GM18498 (cell line): ENCODE measurements at regions not wholly inside any gene's neighbourhood (a gene's known extent, or its start where the extent isn't known, plus 50 kb on each side); places are given as distances from the start of the nearest gene placed in this dataset.
A peak's percentile ranks its signal among the peaks of the same experiment; 100 is the strongest.
"Not testable (repeated sequence)": the region's sequence is repeated elsewhere in the genome, so short reads cannot be mapped to it uniquely, and the experiment has no call there.

ENCODE experiments used
- ATAC-seq: cut with Tn5 transposase; IDR thresholded peaks from one replicate; pipeline ENCODE4 v1.9.1; 2021; ENCODE audit warnings: mild to moderate bottlenecking, moderate library complexity; ENCODE audit not compliant: unreplicated experiment

GRCh38 chr10:114730291-114730690, 72.2 kb upstream of the ABLIM1 start:
- ATAC-seq: no peak

- ATAC-seq: no peak
Observed at GRCh38 chr10:114732931-114733330, 74.9 kb upstream of the ABLIM1 start.

GRCh38 chr10:114735946-114736345, 77.9 kb upstream of the ABLIM1 start:
- no peak for ATAC-seq

GRCh38 chr10:114743521-114744231, 77.9 kb upstream of the FHIP2A start:
- ATAC-seq: no peak

GRCh38 chr10:114746531-114746930, 75.0 kb upstream of the FHIP2A start:
- no peak for ATAC-seq

GRCh38 chr10:114748241-114748640, 73.3 kb upstream of the FHIP2A start:
- no peak for ATAC-seq

GRCh38 chr10:114749014-114749413, 72.6 kb upstream of the FHIP2A start:
- ATAC-seq: no peak

- no peak for ATAC-seq
Observed at GRCh38 chr10:114749510-114749909, 72.1 kb upstream of the FHIP2A start.

GRCh38 chr10:114751856-114752255, 69.7 kb upstream of the FHIP2A start:
- ATAC-seq: no peak

- ATAC-seq: not testable (repeated sequence)
Observed at GRCh38 chr10:114752570-114752969, 69.0 kb upstream of the FHIP2A start.

- no peak for ATAC-seq
Observed at GRCh38 chr10:114753126-114753525, 68.5 kb upstream of the FHIP2A start.

- no peak for ATAC-seq
Observed at GRCh38 chr10:114754445-114755320, 66.9 kb upstream of the FHIP2A start.

GRCh38 chr10:114755537-114755936, 66.0 kb upstream of the FHIP2A start:
- no peak for ATAC-seq

- no peak for ATAC-seq
Observed at GRCh38 chr10:114758331-114758730, 63.2 kb upstream of the FHIP2A start.

- no peak for ATAC-seq
Observed at GRCh38 chr10:114761205-114762193, 60.1 kb upstream of the FHIP2A start.

GRCh38 chr10:114762811-114763210, 58.8 kb upstream of the FHIP2A start:
- no peak for ATAC-seq

GRCh38 chr10:114764656-114765055, 56.9 kb upstream of the FHIP2A start:
- ATAC-seq: no peak

GRCh38 chr10:114766470-114766869, 55.1 kb upstream of the FHIP2A start:
- ATAC-seq: no peak

- ATAC-seq: peak; percentile 42
Observed at GRCh38 chr10:114767101-114767985, 54.2 kb upstream of the FHIP2A start.
